ENCODE measurements at regions not wholly inside any gene's neighbourhood (a gene's known extent, or its start where the extent isn't known, plus 50 kb on each side); places are given as distances from the start of the nearest gene placed in this dataset.

DNA sequence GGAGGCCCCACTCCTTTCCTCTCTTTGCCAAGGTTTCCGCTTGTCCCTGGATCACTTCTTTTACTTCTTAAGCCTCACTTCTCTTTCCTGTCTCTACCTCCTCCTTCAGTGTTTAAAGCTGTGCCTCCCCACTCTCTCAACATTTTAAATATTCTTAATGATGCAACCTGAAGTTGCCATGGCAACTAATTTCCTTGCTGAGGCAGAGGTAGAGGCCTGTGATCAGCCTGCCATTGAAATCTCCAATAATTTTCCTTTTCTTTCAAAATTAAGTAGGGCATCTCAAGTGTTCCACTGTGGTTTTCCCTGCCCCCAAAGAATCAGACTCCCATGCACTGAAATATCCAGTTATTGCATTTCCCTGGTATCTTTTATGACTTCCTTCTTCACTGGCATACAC lies 108.6 kb upstream of the VRK1 start:
- H3K36me3 ChIP-seq (ENCODE audit: control insufficient read depth, insufficient read depth, low read length): no peaks in the 10 kb centered on the region
- no peak overlapping the region for H3K4me2 ChIP-seq (ENCODE audit: extremely low read depth, insufficient read depth, low read length)
- TF ChIP-seq, protein P1, sequence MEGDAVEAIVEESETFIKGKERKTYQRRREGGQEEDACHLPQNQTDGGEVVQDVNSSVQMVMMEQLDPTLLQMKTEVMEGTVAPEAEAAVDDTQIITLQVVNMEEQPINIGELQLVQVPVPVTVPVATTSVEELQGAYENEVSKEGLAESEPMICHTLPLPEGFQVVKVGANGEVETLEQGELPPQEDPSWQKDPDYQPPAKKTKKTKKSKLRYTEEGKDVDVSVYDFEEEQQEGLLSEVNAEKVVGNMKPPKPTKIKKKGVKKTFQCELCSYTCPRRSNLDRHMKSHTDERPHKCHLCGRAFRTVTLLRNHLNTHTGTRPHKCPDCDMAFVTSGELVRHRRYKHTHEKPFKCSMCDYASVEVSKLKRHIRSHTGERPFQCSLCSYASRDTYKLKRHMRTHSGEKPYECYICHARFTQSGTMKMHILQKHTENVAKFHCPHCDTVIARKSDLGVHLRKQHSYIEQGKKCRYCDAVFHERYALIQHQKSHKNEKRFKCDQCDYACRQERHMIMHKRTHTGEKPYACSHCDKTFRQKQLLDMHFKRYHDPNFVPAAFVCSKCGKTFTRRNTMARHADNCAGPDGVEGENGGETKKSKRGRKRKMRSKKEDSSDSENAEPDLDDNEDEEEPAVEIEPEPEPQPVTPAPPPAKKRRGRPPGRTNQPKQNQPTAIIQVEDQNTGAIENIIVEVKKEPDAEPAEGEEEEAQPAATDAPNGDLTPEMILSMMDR (conservative IDR thresholded peaks at IDR 0.05 in 1 of 2, IDR thresholded peaks at IDR 0.05 in 1 of 2; ENCODE audit: low read depth in 1 of 2, low read length in 2 of 2): no peak
- no peak for TF ChIP-seq EZH2 (IDR thresholded peaks at IDR 0.05; ENCODE audit: low read length, missing control alignments)
- H3K4me1 ChIP-seq (ENCODE audit: control insufficient read depth, extremely low read depth, insufficient read depth, low read length): no peaks in the 10 kb centered on the region
- H3K27me3 ChIP-seq (ENCODE audit: control insufficient read depth, insufficient read depth, low read length): no peaks in the 10 kb centered on the region
- no peak overlapping the region for H3K9ac ChIP-seq (ENCODE audit: insufficient read depth, low read length)
- H3K9me3 ChIP-seq (ENCODE audit: control insufficient read depth, insufficient read depth, low read depth, low read length): no peaks in the 10 kb centered on the region
- DNase-seq (ENCODE audit: low read depth in 2 of 2): no peak
- no peaks in the 10 kb centered on the region for H3K79me2 ChIP-seq (ENCODE audit: control insufficient read depth, insufficient read depth, low read length)
- H2AFZ ChIP-seq (ENCODE audit: low read length): no peak overlapping the region
- no peak overlapping the region for H3K27ac ChIP-seq (ENCODE audit: insufficient read depth, low read length)
- no peaks in the 10 kb centered on the region for H4K20me1 ChIP-seq (ENCODE audit: control insufficient read depth, extremely low read depth, insufficient read depth, low read length)
- H3K4me3 ChIP-seq (replicated peaks in 1 of 4; ENCODE audit: control extremely low read depth in 1 of 4, insufficient read depth in 1 of 4, low read depth in 3 of 4, low read length in 4 of 4): no peak overlapping the region

DNA sequence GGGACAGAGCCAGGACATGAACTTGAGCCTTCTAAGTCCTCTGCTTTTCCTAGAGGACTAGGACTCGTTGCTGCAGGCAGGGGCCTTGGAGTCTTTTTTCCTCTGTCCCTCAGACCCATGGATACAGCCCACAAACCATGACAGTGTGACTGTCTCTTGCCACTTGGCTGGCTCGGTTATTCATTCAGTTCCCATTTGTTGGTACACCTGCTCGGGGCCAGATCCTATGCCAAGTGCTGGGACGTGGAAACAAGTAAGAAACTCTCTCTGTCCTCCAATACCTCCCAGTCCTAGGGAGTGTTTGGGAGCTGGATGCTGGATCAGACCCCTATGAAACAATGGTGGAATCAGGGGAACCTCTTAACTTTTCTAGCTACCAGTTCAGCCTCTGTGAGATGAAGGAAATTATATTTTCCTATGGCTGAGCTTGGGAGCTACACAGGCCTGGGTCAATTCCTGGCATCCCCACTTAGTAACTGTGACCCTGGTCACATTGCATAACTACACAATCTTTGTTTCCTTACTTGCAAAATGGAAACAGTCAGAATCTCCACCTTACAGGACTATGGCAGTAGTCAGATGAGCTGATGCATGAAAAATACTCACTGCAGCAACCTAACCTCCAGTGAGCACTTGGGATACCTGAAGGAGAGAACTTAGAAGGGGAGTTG lies 106.3 kb upstream of the VRK1 start:
- no peak overlapping the region for H3K9ac ChIP-seq (ENCODE audit: insufficient read depth, low read length)
- no peaks in the 10 kb centered on the region for H3K4me1 ChIP-seq (ENCODE audit: control insufficient read depth, extremely low read depth, insufficient read depth, low read length)
- H3K4me3 ChIP-seq (replicated peaks in 1 of 4; ENCODE audit: control extremely low read depth in 1 of 4, insufficient read depth in 1 of 4, low read depth in 3 of 4, low read length in 4 of 4): no peak overlapping the region
- no peak for DNase-seq (ENCODE audit: low read depth in 2 of 2)
- no peaks in the 10 kb centered on the region for H4K20me1 ChIP-seq (ENCODE audit: control insufficient read depth, extremely low read depth, insufficient read depth, low read length)
- H2AFZ ChIP-seq (ENCODE audit: low read length): no peak overlapping the region
- H3K27ac ChIP-seq (ENCODE audit: insufficient read depth, low read length): no peak overlapping the region
- H3K4me2 ChIP-seq (ENCODE audit: extremely low read depth, insufficient read depth, low read length): no peak overlapping the region
- no peaks in the 10 kb centered on the region for H3K36me3 ChIP-seq (ENCODE audit: control insufficient read depth, insufficient read depth, low read length)
- H3K9me3 ChIP-seq (ENCODE audit: control insufficient read depth, insufficient read depth, low read depth, low read length): no peaks in the 10 kb centered on the region
- TF ChIP-seq, protein P1 (conservative IDR thresholded peaks at IDR 0.05 in 1 of 2, IDR thresholded peaks at IDR 0.05 in 1 of 2; ENCODE audit: low read depth in 1 of 2, low read length in 2 of 2): no peak
- no peak for TF ChIP-seq EZH2 (IDR thresholded peaks at IDR 0.05; ENCODE audit: low read length, missing control alignments)
- no peaks in the 10 kb centered on the region for H3K27me3 ChIP-seq (ENCODE audit: control insufficient read depth, insufficient read depth, low read length)
- no peaks in the 10 kb centered on the region for H3K79me2 ChIP-seq (ENCODE audit: control insufficient read depth, insufficient read depth, low read length)

- Histone ChIP-seq H3K9me3 (ENCODE audit: control insufficient read depth, insufficient read depth, low read depth, low read length) (no peaks in the 10 kb centered on the region), H3K9ac (ENCODE audit: insufficient read depth, low read length) (no peak overlapping the region), H2AFZ (ENCODE audit: low read length) (no peak overlapping the region), H3K36me3 (ENCODE audit: control insufficient read depth, insufficient read depth, low read length) (no peaks in the 10 kb centered on the region), H3K4me2 (ENCODE audit: extremely low read depth, insufficient read depth, low read length) (no peak overlapping the region), H3K4me1 (ENCODE audit: control insufficient read depth, extremely low read depth, insufficient read depth, low read length) (no peaks in the 10 kb centered on the region), H4K20me1 (ENCODE audit: control insufficient read depth, extremely low read depth, insufficient read depth, low read length) (no peaks in the 10 kb centered on the region), H3K27ac (ENCODE audit: insufficient read depth, low read length) (no peak overlapping the region), H3K79me2 (ENCODE audit: control insufficient read depth, insufficient read depth, low read length) (no peaks in the 10 kb centered on the region), H3K4me3 (replicated peaks in 1 of 4; ENCODE audit: control extremely low read depth in 1 of 4, insufficient read depth in 1 of 4, low read depth in 3 of 4, low read length in 4 of 4) (no peak overlapping the region), H3K27me3 (ENCODE audit: control insufficient read depth, insufficient read depth, low read length) (no peaks in the 10 kb centered on the region)
- TF ChIP-seq EZH2 (IDR thresholded peaks at IDR 0.05; ENCODE audit: low read length, missing control alignments): no peak
- TF ChIP-seq, protein P1 (conservative IDR thresholded peaks at IDR 0.05 in 1 of 2, IDR thresholded peaks at IDR 0.05 in 1 of 2; ENCODE audit: low read depth in 1 of 2, low read length in 2 of 2): no peak
- no peak for DNase-seq (ENCODE audit: low read depth in 2 of 2)
These were observed 103.8 kb upstream of the VRK1 start for GRCh38 chr14:96693252-96693820.

Measured in fibroblast of lung (primary cell).